Cardiac fibroblast (primary cell): ENCODE measurements at regions not wholly inside any gene's neighbourhood (a gene's known extent, or its start where the extent isn't known, plus 50 kb on each side); places are given as distances from the start of the nearest gene placed in this dataset.
A peak's percentile ranks its signal among the peaks of the same experiment; 100 is the strongest.

Experiments
- DNase-seq, 2 donors: peaks; one replicate each; pipeline versions ENCODE4 v3.0.0 to v3.0.0-alpha.2; 2010; ENCODE audit warnings: low read depth in 2 of 2
- H3K4me3 ChIP-seq, 2 donors: replicated peaks in 1 of 2; 1 replicate in 1 of 2; 2 replicates in 1 of 2; pipeline ENCODE4 v1.5.1; 2011; ENCODE audit warnings: low read depth in 2 of 2, low read length in 2 of 2, mild to moderate bottlenecking in 2 of 2, moderate library complexity in 1 of 2
- CTCF ChIP-seq: IDR thresholded peaks from one replicate; pipeline ENCODE4 v1.5.1; 2011; ENCODE audit warnings: low read depth, mild to moderate bottlenecking, low read length, inconsistent platforms

- H3K4me3 ChIP-seq: no peak overlapping the region
These were observed 111.4 kb upstream of the IGF1R start for GRCh38 chr15:98536976-98537375.

GRCh38 chr15:98537516-98538060 is 110.8 kb upstream of the IGF1R start:
- no peak for DNase-seq
- no peak for TF ChIP-seq CTCF
- no peak overlapping the region for H3K4me3 ChIP-seq

More at GRCh38 chr15:98536976-98537375, 111.4 kb upstream of the IGF1R start:
- TF ChIP-seq CTCF: no peak
- DNase-seq: no peak

GRCh38 chr15:98541519-98541918 is 106.8 kb upstream of the IGF1R start:
- DNase-seq: no peak
- no peak for TF ChIP-seq CTCF
- H3K4me3 ChIP-seq: no peak overlapping the region

GRCh38 chr15:98543237-98543636 is 105.1 kb upstream of the IGF1R start:
- DNase-seq: no peak
- TF ChIP-seq CTCF: no peak
- H3K4me3 ChIP-seq: no peak overlapping the region

GRCh38 chr15:98546329-98546728 is 102.0 kb upstream of the IGF1R start:
- TF ChIP-seq CTCF: no peak
- no peak overlapping the region for H3K4me3 ChIP-seq
- no peak for DNase-seq

GRCh38 chr15:98547275-98547674 is 101.1 kb upstream of the IGF1R start:
- no peak for TF ChIP-seq CTCF
- H3K4me3 ChIP-seq: no peak overlapping the region

GRCh38 chr15:98547741-98548138 is 100.6 kb upstream of the IGF1R start:
- H3K4me3 ChIP-seq: peak overlapping the region; percentile 51 to 53
- no peak for TF ChIP-seq CTCF
- DNase-seq: peak in 1 of 2 donors; percentile 44

More at GRCh38 chr15:98547275-98547674, 101.1 kb upstream of the IGF1R start:
- no peak for DNase-seq
